GM12873 (cell line): ENCODE measurements at regions not wholly inside any gene's neighbourhood (a gene's known extent, or its start where the extent isn't known, plus 50 kb on each side); places are given as distances from the start of the nearest gene placed in this dataset.

Source experiments
- CTCF ChIP-seq: IDR thresholded peaks from 2 replicates; pipeline ENCODE4 v1.5.1; 2012; ENCODE audit warnings: low read depth, mild to moderate bottlenecking, moderate library complexity, low read length, control low read depth; ENCODE audit not compliant: insufficient read depth; ENCODE audit errors: missing control alignments

- no peak for TF ChIP-seq CTCF
Observed at GRCh38 chr5:17928581-17928981, 294.3 kb downstream of the TAF11L14 start.

- no peak for TF ChIP-seq CTCF
Observed at GRCh38 chr5:17929171-17929570, 294.9 kb downstream of the TAF11L14 start.

GRCh38 chr5:17930346-17930745, 296.1 kb downstream of the TAF11L14 start:
- TF ChIP-seq CTCF = no peak

- TF ChIP-seq CTCF = no peak
Observed at GRCh38 chr5:17944046-17944445, 309.8 kb downstream of the TAF11L14 start.

- no peak for TF ChIP-seq CTCF
Observed at GRCh38 chr5:17947029-17947428, 312.8 kb downstream of the TAF11L14 start.

GRCh38 chr5:17951392-17952169, 317.3 kb downstream of the TAF11L14 start:
- TF ChIP-seq CTCF = no peak

- TF ChIP-seq CTCF = no peak
Observed at GRCh38 chr5:17952231-17952630, 318.0 kb downstream of the TAF11L14 start.
